ENCODE measurements at regions not wholly inside any gene's neighbourhood (a gene's known extent, or its start where the extent isn't known, plus 50 kb on each side); places are given as distances from the start of the nearest gene placed in this dataset.
"Not testable (repeated sequence)": the region's sequence is repeated elsewhere in the genome, so short reads cannot be mapped to it uniquely, and the experiment has no call there.

- not testable (repeated sequence) for DNase-seq
Observed at GRCh38 chrX:115840729-115841409, 279.9 kb downstream of the PLS3 start.

GRCh38 chrX:115850986-115851385 lies 290.0 kb downstream of the PLS3 start:
- not testable (repeated sequence) for DNase-seq

GRCh38 chrX:115853260-115853659 lies 292.3 kb downstream of the PLS3 start:
- DNase-seq = not testable (repeated sequence)

- DNase-seq = not testable (repeated sequence)
Observed at GRCh38 chrX:115881170-115881569, 289.4 kb upstream of the AGTR2 start.

GRCh38 chrX:115884121-115884520 lies 286.4 kb upstream of the AGTR2 start:
- DNase-seq = not testable (repeated sequence)

- not testable (repeated sequence) for DNase-seq
Observed at GRCh38 chrX:115888041-115888440, 282.5 kb upstream of the AGTR2 start.

GRCh38 chrX:115888519-115888918 lies 282.0 kb upstream of the AGTR2 start:
- DNase-seq = not testable (repeated sequence)

GRCh38 chrX:115889121-115889890 lies 281.2 kb upstream of the AGTR2 start:
- no peak for DNase-seq

- DNase-seq = no peak
Observed at GRCh38 chrX:115892056-115892708, 278.4 kb upstream of the AGTR2 start.

- no peak for DNase-seq
Observed at GRCh38 chrX:115892787-115893671, 277.5 kb upstream of the AGTR2 start.

GRCh38 chrX:115894087-115894486 lies 276.5 kb upstream of the AGTR2 start:
- DNase-seq = no peak

- no peak for DNase-seq
Observed at GRCh38 chrX:115895678-115896329, 274.7 kb upstream of the AGTR2 start.

- no peak for DNase-seq
Observed at GRCh38 chrX:115896362-115896761, 274.2 kb upstream of the AGTR2 start.

- no peak for DNase-seq
Observed at GRCh38 chrX:115897956-115898355, 272.6 kb upstream of the AGTR2 start.

GRCh38 chrX:115898382-115899001 lies 272.1 kb upstream of the AGTR2 start:
- no peak for DNase-seq

GRCh38 chrX:115900425-115900824 lies 270.1 kb upstream of the AGTR2 start:
- DNase-seq = no peak

GRCh38 chrX:115901241-115901640 lies 269.3 kb upstream of the AGTR2 start:
- DNase-seq = no peak

GRCh38 chrX:115902995-115903394 lies 267.5 kb upstream of the AGTR2 start:
- no peak for DNase-seq

- DNase-seq = no peak
Observed at GRCh38 chrX:115906276-115906675, 264.3 kb upstream of the AGTR2 start.

- DNase-seq = no peak
Observed at GRCh38 chrX:115906881-115907280, 263.7 kb upstream of the AGTR2 start.

GRCh38 chrX:115909017-115909416 lies 261.5 kb upstream of the AGTR2 start:
- DNase-seq = no peak

GRCh38 chrX:115911967-115912366 lies 258.6 kb upstream of the AGTR2 start:
- no peak for DNase-seq
